SH-SY5Y (cell line): ENCODE measurements at regions not wholly inside any gene's neighbourhood (a gene's known extent, or its start where the extent isn't known, plus 50 kb on each side); places are given as distances from the start of the nearest gene placed in this dataset.

Experiments used
- GATA2 ChIP-seq: IDR thresholded peaks from 2 replicates; pipeline ENCODE4 v1.6.1; 2011; ENCODE audit warnings: mild to moderate bottlenecking, low read depth, low read length
- GATA3 ChIP-seq: IDR thresholded peaks from 2 replicates; pipeline ENCODE4 v1.6.1; 2011; ENCODE audit warnings: low read depth, mild to moderate bottlenecking, low read length, moderate library complexity

- TF ChIP-seq GATA3 = no peak
- TF ChIP-seq GATA2 = no peak
Measured at GRCh38 chr1:81186261-81186660, 614.5 kb upstream of the ADGRL2 start.

- TF ChIP-seq GATA3 (no peak), GATA2 (no peak)
Measured at GRCh38 chr1:81183553-81183952, 617.2 kb upstream of the ADGRL2 start.

GRCh38 chr1:81183051-81183450 lies 617.7 kb upstream of the ADGRL2 start:
- TF ChIP-seq GATA3 = no peak
- no peak for TF ChIP-seq GATA2

GRCh38 chr1:81179242-81179641 lies 621.5 kb upstream of the ADGRL2 start:
- TF ChIP-seq GATA2 (no peak), GATA3 (no peak)

GRCh38 chr1:81174811-81175476 lies 625.8 kb upstream of the ADGRL2 start:
- TF ChIP-seq GATA2 (no peak), GATA3 (no peak)

GRCh38 chr1:81174052-81174451 lies 626.7 kb upstream of the ADGRL2 start:
- no peak for TF ChIP-seq GATA2
- no peak for TF ChIP-seq GATA3

GRCh38 chr1:81172483-81172882 lies 628.3 kb upstream of the ADGRL2 start:
- TF ChIP-seq GATA2 = no peak
- TF ChIP-seq GATA3 = no peak

- TF ChIP-seq GATA3 (no peak), GATA2 (no peak)
Measured at GRCh38 chr1:81170721-81171120, 630.0 kb upstream of the ADGRL2 start.

GRCh38 chr1:81165963-81166362 lies 634.8 kb upstream of the ADGRL2 start:
- no peak for TF ChIP-seq GATA3
- TF ChIP-seq GATA2 = no peak

- TF ChIP-seq GATA2 = no peak
- no peak for TF ChIP-seq GATA3
Measured at GRCh38 chr1:81160696-81161095, 640.0 kb upstream of the ADGRL2 start.

GRCh38 chr1:81158592-81158991 lies 642.1 kb upstream of the ADGRL2 start:
- no peak for TF ChIP-seq GATA2
- TF ChIP-seq GATA3 = no peak

GRCh38 chr1:81157686-81158085 lies 643.0 kb upstream of the ADGRL2 start:
- no peak for TF ChIP-seq GATA2
- no peak for TF ChIP-seq GATA3

GRCh38 chr1:81156887-81157286 lies 643.8 kb upstream of the ADGRL2 start:
- TF ChIP-seq GATA3 (no peak), GATA2 (no peak)

- no peak for TF ChIP-seq GATA3
- no peak for TF ChIP-seq GATA2
Measured at GRCh38 chr1:81155131-81155530, 645.6 kb upstream of the ADGRL2 start.

- no peak for TF ChIP-seq GATA3
- TF ChIP-seq GATA2 = no peak
Measured at GRCh38 chr1:81151206-81151605, 649.5 kb upstream of the ADGRL2 start.
